HCT116 (cell line): ENCODE measurements at regions not wholly inside any gene's neighbourhood (a gene's known extent, or its start where the extent isn't known, plus 50 kb on each side); places are given as distances from the start of the nearest gene placed in this dataset.

ENCODE experiments used
- ATAC-seq: fragments of 200-7000 bp; cut with Tn5 transposase; 2 replicates; pipeline ENCODE4 v1.9.1; 2020; ENCODE audit warnings: mild to moderate bottlenecking, moderate library complexity
- BruUV-seq: library from RNA; stranded (reverse); fragments of 400-500 nt; replicated peaks from 2 replicates; lab custom pipeline; 2021; lab: Mats Ljungman, UMichigan
- CTCF ChIA-PET: fragments of 300-600 bp; sonication (Branson Sonifier 250); formaldehyde crosslinking; loops from one replicate; lab custom pipeline; 2021; ENCODE audit warnings: antibody characterized with exemption; lab: Charles Lee
- POLR2A ChIA-PET: fragments of 300-600, 350-600 bp; sonication (Branson Sonifier 250); formaldehyde crosslinking; loops from one replicate; lab custom pipeline; 2021; ENCODE audit warnings: antibody characterized with exemption; lab: Charles Lee
- RAD21 ChIA-PET, 2 experiments: fragments of 300-600 bp; sonication (Branson Sonifier 250); formaldehyde crosslinking; loops; one replicate each; lab custom pipeline; 2023; ENCODE audit warnings: low total read pairs in 2 of 2; ENCODE audit not compliant: uncharacterized antibody in 2 of 2, unreplicated experiment in 2 of 2, low non-redundant PET in 1 of 2; lab: Charles Lee
- DNase-seq: peaks from one replicate; pipeline ENCODE4 v3.0.0-alpha.2; 2010; ENCODE audit warnings: low read depth, low spot score
- H2AFZ ChIP-seq: fragments of 200-600 bp; shearing (Covaris generic), sonication (generic); 2 replicates; pipeline ENCODE4 v1.6.1; 2017; ENCODE audit warnings: low read depth, mixed run types, mixed read lengths, antibody characterized with exemption, low read length; ENCODE audit not compliant: poor library complexity, severe bottlenecking
- H3K27ac ChIP-seq: 2 replicates; pipeline ENCODE4 v1.5.1; 2012; ENCODE audit warnings: low read depth, low read length
- H3K27me3 ChIP-seq: fragments of 200-600 bp; sonication (generic); 2 replicates; pipeline ENCODE4 v1.6.1; 2016; ENCODE audit warnings: mixed run types, low read length, mixed read lengths; ENCODE audit not compliant: insufficient read depth
- H3K36me3 ChIP-seq, 2 experiments: fragments of 200-500 bp in 1 of 2; fragments of 200-600 bp in 1 of 2; sonication (Bioruptor generic) in 1 of 2; sonication (generic) in 1 of 2; 2 replicates each; pipeline versions ENCODE4 v1.5.1 to v1.6.1; 2014 to 2016; ENCODE audit warnings: low read length in 2 of 2, inconsistent platforms in 1 of 2, mixed read lengths in 1 of 2, mixed run types in 1 of 2; ENCODE audit not compliant: insufficient read depth in 2 of 2, control insufficient read depth in 1 of 2
- H3K4me1 ChIP-seq, 2 experiments: fragments of 200-600 bp in 1 of 2; sonication (generic) in 1 of 2; 2 replicates each; pipeline versions ENCODE4 v1.5.1 to v1.6.1; 2012 to 2017; ENCODE audit warnings: low read length in 2 of 2, inconsistent platforms in 1 of 2, mild to moderate bottlenecking in 1 of 2, mixed read lengths in 1 of 2, mixed run types in 1 of 2, moderate library complexity in 1 of 2; ENCODE audit not compliant: insufficient read depth in 2 of 2, control insufficient read depth in 1 of 2
- H3K4me2 ChIP-seq: fragments of 200-600 bp; sonication (generic); 2 replicates; pipeline ENCODE4 v1.6.1; 2017; ENCODE audit warnings: mixed run types, low read length, mixed read lengths
- H3K4me3 ChIP-seq, 2 experiments: fragments of 200-600 bp in 1 of 2; sonication (generic) in 1 of 2; replicated peaks in 1 of 2; 2 replicates each; pipeline ENCODE4 v1.5.1; 2011 to 2016; ENCODE audit warnings: low read length in 2 of 2, control low read depth in 1 of 2, low read depth in 1 of 2, mild to moderate bottlenecking in 1 of 2, mixed read lengths in 1 of 2, mixed run types in 1 of 2
- H3K79me2 ChIP-seq: fragments of 200-600 bp; sonication (generic); 2 replicates; pipeline ENCODE4 v1.6.1; 2017; ENCODE audit warnings: mild to moderate bottlenecking, mixed run types, low read length, moderate library complexity, mixed read lengths; ENCODE audit not compliant: insufficient read depth
- H3K9ac ChIP-seq: fragments of 200-600 bp; sonication (generic); 2 replicates; pipeline ENCODE4 v1.6.1; 2016; ENCODE audit warnings: low read length, mixed read lengths
- H3K9me2 ChIP-seq: fragments of 200-600 bp; sonication (generic), shearing (Covaris generic); 2 replicates; pipeline ENCODE4 v1.6.1; 2017; ENCODE audit warnings: mixed run types, mild to moderate bottlenecking, moderate library complexity; ENCODE audit not compliant: insufficient read depth
- H3K9me3 ChIP-seq, 2 experiments: fragments of 200-500 bp in 1 of 2; fragments of 200-600 bp in 1 of 2; sonication (Bioruptor generic) in 1 of 2; sonication (generic) in 1 of 2; 2 replicates each; pipeline ENCODE4 v1.6.1; 2014 to 2017; ENCODE audit warnings: low read length in 2 of 2, mixed read lengths in 2 of 2, inconsistent platforms in 1 of 2, low read depth in 1 of 2, mild to moderate bottlenecking in 1 of 2, mixed run types in 1 of 2, moderate library complexity in 1 of 2; ENCODE audit not compliant: control insufficient read depth in 1 of 2, insufficient read depth in 1 of 2
- H4K20me1 ChIP-seq: fragments of 200-600 bp; sonication (generic), shearing (Covaris generic); 2 replicates; pipeline ENCODE4 v1.6.1; 2017; ENCODE audit warnings: mixed run types, mild to moderate bottlenecking, moderate library complexity; ENCODE audit not compliant: insufficient read depth
- CEBPB ChIP-seq: IDR thresholded peaks from 2 replicates; pipeline ENCODE4 v1.6.1; 2012; ENCODE audit warnings: low read depth
- CTCF ChIP-seq, 3 experiments: fragments of 200-600 bp in 1 of 3; sonication (generic) in 1 of 3; IDR thresholded peaks in 2 of 3; conservative IDR thresholded peaks in 1 of 3; 2 replicates each; pipeline ENCODE4 v1.5.1; 2012 to 2017; ENCODE audit warnings: low read depth in 2 of 3, low read length in 2 of 3, antibody characterized with exemption in 1 of 3, borderline replicate concordance in 1 of 3, control low read depth in 1 of 3, mild to moderate bottlenecking in 1 of 3, mixed read lengths in 1 of 3, mixed run types in 1 of 3, moderate library complexity in 1 of 3; ENCODE audit not compliant: insufficient read depth in 1 of 3
- EGR1 ChIP-seq: IDR thresholded peaks from 2 replicates; pipeline ENCODE4 v1.6.1; 2012; ENCODE audit warnings: low read depth
- ELF1 ChIP-seq: IDR thresholded peaks from 2 replicates; pipeline ENCODE4 v1.6.1; 2012; ENCODE audit warnings: low read depth, borderline replicate concordance
- JUND ChIP-seq: IDR thresholded peaks from 2 replicates; pipeline ENCODE4 v1.6.1; 2012
- MAX ChIP-seq: IDR thresholded peaks from 2 replicates; pipeline ENCODE4 v1.6.1; 2012
- POLR2A ChIP-seq: IDR thresholded peaks from 2 replicates; pipeline ENCODE4 v1.7.0; 2011; ENCODE audit warnings: borderline replicate concordance; ENCODE audit not compliant: insufficient read depth, insufficient read length; ENCODE audit errors: extremely low read depth
- POLR2AphosphoS5 ChIP-seq: IDR thresholded peaks from 2 replicates; pipeline ENCODE4 v1.6.1; 2011; ENCODE audit warnings: mild to moderate bottlenecking, low read depth, low read length, moderate library complexity
- RAD21 ChIP-seq: IDR thresholded peaks from 2 replicates; pipeline ENCODE4 v1.6.1; 2012; ENCODE audit warnings: low read depth, mild to moderate bottlenecking
- TCF7L2 ChIP-seq: IDR thresholded peaks from 2 replicates; pipeline ENCODE4 v1.7.0; 2011; ENCODE audit warnings: borderline replicate concordance, inconsistent platforms; ENCODE audit not compliant: insufficient read depth, insufficient read length; ENCODE audit errors: extremely low read depth
- YY1 ChIP-seq: IDR thresholded peaks from 2 replicates; pipeline ENCODE4 v1.6.1; 2011; ENCODE audit warnings: low read length, low read depth, moderate library complexity, mild to moderate bottlenecking; ENCODE audit not compliant: insufficient replicate concordance; ENCODE audit errors: extremely low read depth
- intact Hi-C: fragments of 100-400 bp; cut with micrococcal nuclease; formaldehyde crosslinking; loops from 2 replicates; pipeline ENCODE4 v1.10.0; 2022

GRCh38 chr14:87879389-87879788 lies 113.6 kb downstream of the GALC start:
- H3K9ac ChIP-seq: no peak overlapping the region
- no peaks in the 10 kb centered on the region for H3K36me3 ChIP-seq
- BruUV-seq: no TSS peak
- no peak overlapping the region for H3K4me2 ChIP-seq
- H3K27me3 ChIP-seq: no peaks in the 10 kb centered on the region
- TF ChIP-seq JUND (no peak), TCF7L2 (no peak), YY1 (no peak), CEBPB (no peak), ELF1 (no peak), CTCF (IDR thresholded peaks at IDR 0.05 in 2 of 3, conservative IDR thresholded peaks at IDR 0.05 in 1 of 3; ENCODE audit: borderline replicate concordance in 1 of 3, insufficient read depth in 1 of 3, low read depth in 2 of 3, low read length in 2 of 3) (no peak), RAD21 (no peak), MAX (no peak), POLR2AphosphoS5 (no peak), POLR2A (no peak), EGR1 (no peak)
- intact Hi-C loops: no loop called here
- no peak overlapping the region for H3K4me3 ChIP-seq
- no peaks in the 10 kb centered on the region for H3K79me2 ChIP-seq
- CTCF ChIA-PET: no interaction called here
- no peaks in the 10 kb centered on the region for H3K4me1 ChIP-seq
- no peaks in the 10 kb centered on the region for H4K20me1 ChIP-seq
- peaks cover 0 to 6% of the 10 kb centered on the region in 2 experiments; a peak in 2 of 4 replicates for H3K9me3 ChIP-seq
- RAD21 ChIA-PET: no interaction called here
- ATAC-seq (no peak), DNase-seq (no peak)
- POLR2A ChIA-PET: no interaction called here
- no peak overlapping the region for H2AFZ ChIP-seq
- H3K9me2 ChIP-seq: no peaks in the 10 kb centered on the region
- H3K27ac ChIP-seq: no peak overlapping the region
